ENCODE measurements at regions not wholly inside any gene's neighbourhood (a gene's known extent, or its start where the extent isn't known, plus 50 kb on each side); places are given as distances from the start of the nearest gene placed in this dataset.

- no peak overlapping the region for H3K4me3 Mint-ChIP-seq
- no peaks in the 10 kb centered on the region for H3K36me3 Mint-ChIP-seq
- H3K4me1 Mint-ChIP-seq, result no peaks in the 10 kb centered on the region
- H3K27me3 Mint-ChIP-seq, result no peaks in the 10 kb centered on the region
- no peak for DNase-seq
- ATAC-seq (replicated peaks), result no peak
- H3K27ac Mint-ChIP-seq, result no peak overlapping the region
- H3K9me3 Mint-ChIP-seq, result peaks cover 0 to under 1% of the 10 kb centered on the region in 2 donors
These were observed 67.6 kb downstream of the HTR1A start for GRCh38 chr5:63894690-63895089.

- Mint-ChIP-seq H3K4me1 (no peaks in the 10 kb centered on the region), H3K36me3 (no peaks in the 10 kb centered on the region), H3K27me3 (no peaks in the 10 kb centered on the region), H3K9me3 (peaks cover 2 to 6% of the 10 kb centered on the region in 2 donors), H3K27ac (no peak overlapping the region), H3K4me3 (no peak overlapping the region)
- ATAC-seq (replicated peaks) (no peak), DNase-seq (no peak)
These were observed 83.5 kb downstream of the HTR1A start for GRCh38 chr5:63878788-63879187.

- Mint-ChIP-seq H3K9me3 (peaks cover 0 to 6% of the 10 kb centered on the region in 2 donors), H3K36me3 (no peaks in the 10 kb centered on the region), H3K27ac (no peak overlapping the region), H3K4me1 (no peaks in the 10 kb centered on the region), H3K4me3 (no peak overlapping the region), H3K27me3 (no peaks in the 10 kb centered on the region)
- ATAC-seq (replicated peaks), result no peak
- DNase-seq, result no peak
These were observed 84.3 kb downstream of the HTR1A start for GRCh38 chr5:63877961-63878360.

- DNase-seq (no peak), ATAC-seq (replicated peaks) (no peak)
- peaks cover 13 to 18% of the 10 kb centered on the region in 2 donors for H3K9me3 Mint-ChIP-seq
- H3K27me3 Mint-ChIP-seq, result no peaks in the 10 kb centered on the region
- H3K4me3 Mint-ChIP-seq, result no peak overlapping the region
- no peaks in the 10 kb centered on the region for H3K4me1 Mint-ChIP-seq
- no peaks in the 10 kb centered on the region for H3K36me3 Mint-ChIP-seq
- no peak overlapping the region for H3K27ac Mint-ChIP-seq
These were observed 101.9 kb downstream of the HTR1A start for GRCh38 chr5:63860379-63860778.

GRCh38 chr5:63854076-63854475 lies 108.2 kb downstream of the HTR1A start:
- Mint-ChIP-seq H3K4me1 (no peaks in the 10 kb centered on the region), H3K9me3 (peaks cover 3 to 4% of the 10 kb centered on the region in 2 donors), H3K27me3 (no peaks in the 10 kb centered on the region), H3K27ac (no peak overlapping the region), H3K36me3 (no peaks in the 10 kb centered on the region), H3K4me3 (no peak overlapping the region)
- DNase-seq, result no peak
- ATAC-seq (replicated peaks), result no peak

GRCh38 chr5:63843190-63843589 lies 119.1 kb downstream of the HTR1A start:
- H3K4me1 Mint-ChIP-seq, result no peaks in the 10 kb centered on the region
- ATAC-seq (replicated peaks) (no peak), DNase-seq (no peak)
- H3K9me3 Mint-ChIP-seq, result peaks cover 0 to 4% of the 10 kb centered on the region in 2 donors
- H3K27me3 Mint-ChIP-seq, result no peaks in the 10 kb centered on the region
- no peak overlapping the region for H3K4me3 Mint-ChIP-seq
- H3K36me3 Mint-ChIP-seq, result no peaks in the 10 kb centered on the region
- H3K27ac Mint-ChIP-seq, result no peak overlapping the region

GRCh38 chr5:63837437-63837836 lies 124.8 kb downstream of the HTR1A start:
- Mint-ChIP-seq H3K4me3 (no peak overlapping the region), H3K9me3 (peaks cover 0 to 3% of the 10 kb centered on the region in 2 donors), H3K36me3 (no peaks in the 10 kb centered on the region), H3K27me3 (no peaks in the 10 kb centered on the region), H3K27ac (no peak overlapping the region), H3K4me1 (no peaks in the 10 kb centered on the region)
- DNase-seq, result no peak
- ATAC-seq (replicated peaks), result no peak

- H3K36me3 Mint-ChIP-seq, result no peaks in the 10 kb centered on the region
- ATAC-seq (replicated peaks), result no peak
These were observed 130.9 kb downstream of the HTR1A start for GRCh38 chr5:63831381-63831780.

GRCh38 chr5:63825984-63826383 lies 136.3 kb downstream of the HTR1A start:
- Mint-ChIP-seq H3K4me1 (no peaks in the 10 kb centered on the region), H3K4me3 (no peak overlapping the region), H3K27me3 (no peaks in the 10 kb centered on the region), H3K27ac (no peak overlapping the region), H3K36me3 (no peaks in the 10 kb centered on the region), H3K9me3 (peaks cover 0 to 3% of the 10 kb centered on the region in 2 donors)
- DNase-seq, result no peak
- no peak for ATAC-seq (replicated peaks)

More at GRCh38 chr5:63831381-63831780, 130.9 kb downstream of the HTR1A start:
- Mint-ChIP-seq H3K4me3 (no peak overlapping the region), H3K4me1 (no peaks in the 10 kb centered on the region), H3K9me3 (peaks cover 0 to 1% of the 10 kb centered on the region in 2 donors), H3K27me3 (no peaks in the 10 kb centered on the region), H3K27ac (no peak overlapping the region)
- DNase-seq, result no peak

GRCh38 chr5:63823583-63823982 lies 138.7 kb downstream of the HTR1A start:
- Mint-ChIP-seq H3K36me3 (no peaks in the 10 kb centered on the region), H3K27ac (no peak overlapping the region), H3K27me3 (no peaks in the 10 kb centered on the region), H3K4me3 (no peak overlapping the region), H3K9me3 (peaks cover 0 to 3% of the 10 kb centered on the region in 2 donors), H3K4me1 (no peaks in the 10 kb centered on the region)
- ATAC-seq (replicated peaks), result no peak
- no peak for DNase-seq

GRCh38 chr5:63822614-63823013 lies 139.6 kb downstream of the HTR1A start:
- DNase-seq (no peak), ATAC-seq (replicated peaks) (no peak)
- Mint-ChIP-seq H3K4me3 (no peak overlapping the region), H3K4me1 (no peaks in the 10 kb centered on the region), H3K9me3 (peaks cover 0 to 3% of the 10 kb centered on the region in 2 donors), H3K27me3 (no peaks in the 10 kb centered on the region), H3K27ac (no peak overlapping the region), H3K36me3 (no peaks in the 10 kb centered on the region)

- DNase-seq, result no peak
- no peak for ATAC-seq (replicated peaks)
- Mint-ChIP-seq H3K36me3 (no peaks in the 10 kb centered on the region), H3K9me3 (peaks cover 5 to 7% of the 10 kb centered on the region in 2 donors), H3K27me3 (no peaks in the 10 kb centered on the region), H3K4me3 (no peak overlapping the region), H3K27ac (no peak overlapping the region), H3K4me1 (no peaks in the 10 kb centered on the region)
These were observed 141.7 kb downstream of the HTR1A start for GRCh38 chr5:63820577-63820976.

- DNase-seq (no peak), ATAC-seq (replicated peaks) (no peak)
- H3K27ac Mint-ChIP-seq, result no peak overlapping the region
- peaks cover 13 to 15% of the 10 kb centered on the region in 2 donors for H3K9me3 Mint-ChIP-seq
- H3K4me1 Mint-ChIP-seq, result no peaks in the 10 kb centered on the region
- H3K4me3 Mint-ChIP-seq, result no peak overlapping the region
- H3K27me3 Mint-ChIP-seq, result no peaks in the 10 kb centered on the region
- no peaks in the 10 kb centered on the region for H3K36me3 Mint-ChIP-seq
These were observed 149.6 kb downstream of the HTR1A start for GRCh38 chr5:63812693-63813092.

- peaks cover 13 to 15% of the 10 kb centered on the region in 2 donors for H3K9me3 Mint-ChIP-seq
- no peak overlapping the region for H3K27ac Mint-ChIP-seq
- no peak overlapping the region for H3K4me3 Mint-ChIP-seq
- H3K27me3 Mint-ChIP-seq, result no peaks in the 10 kb centered on the region
- H3K4me1 Mint-ChIP-seq, result no peaks in the 10 kb centered on the region
- no peak for ATAC-seq (replicated peaks)
- H3K36me3 Mint-ChIP-seq, result no peaks in the 10 kb centered on the region
- DNase-seq, result no peak
These were observed 150.3 kb downstream of the HTR1A start for GRCh38 chr5:63811961-63812360.

- Mint-ChIP-seq H3K27ac (no peak overlapping the region), H3K4me1 (no peaks in the 10 kb centered on the region), H3K9me3 (peaks cover 12 to 13% of the 10 kb centered on the region in 2 donors), H3K4me3 (no peak overlapping the region), H3K36me3 (no peaks in the 10 kb centered on the region), H3K27me3 (no peaks in the 10 kb centered on the region)
- DNase-seq, result no peak
- no peak for ATAC-seq (replicated peaks)
These were observed 151.0 kb downstream of the HTR1A start for GRCh38 chr5:63811286-63811685.

GRCh38 chr5:63805151-63805550 lies 157.1 kb downstream of the HTR1A start:
- no peak for DNase-seq

More at GRCh38 chr5:63805151-63805550, 157.1 kb downstream of the HTR1A start:
- Mint-ChIP-seq H3K36me3 (no peaks in the 10 kb centered on the region), H3K9me3 (peaks cover 0 to 2% of the 10 kb centered on the region in 2 donors), H3K4me3 (no peak overlapping the region), H3K27ac (no peak overlapping the region), H3K4me1 (no peaks in the 10 kb centered on the region), H3K27me3 (no peaks in the 10 kb centered on the region)
- ATAC-seq (replicated peaks), result no peak

All from stimulated activated naive B cell treated with anti-CD40 and anti-IgM and Interleukin-4, amounts not matched to agents 10 μg/mL and 1 μg/mL and 100 μg/mL, for 72 hours (primary cell).